K562 (cell line): ENCODE measurements at regions not wholly inside any gene's neighbourhood (a gene's known extent, or its start where the extent isn't known, plus 50 kb on each side); places are given as distances from the start of the nearest gene placed in this dataset.

Experiments used
- ATAC-seq: fragments of 200-7000 bp; cut with Tn5 transposase; 3 replicates; pipeline ENCODE4 v1.9.1; 2020; ENCODE audit warnings: moderate library complexity
- BruUV-seq: library from RNA; stranded (reverse); fragments of 400-500 nt; replicated peaks from 2 replicates; lab custom pipeline; 2021; lab: Mats Ljungman, UMichigan
- CTCF ChIA-PET: fragments of 300-600 bp; formaldehyde crosslinking; extraction: SDS; loops from one replicate; lab custom pipeline; 2021; ENCODE audit warnings: low intra/inter-chr PET ratio; lab: Yijun Ruan, JAX
- POLR2A ChIA-PET: fragments of 300-600, 350-650 bp; sonication (Branson Sonifier 250); formaldehyde crosslinking; extraction: SDS; loops from one replicate; lab custom pipeline; 2021; ENCODE audit warnings: antibody characterized with exemption, inconsistent platforms; lab: Yijun Ruan, JAX
- DNase-seq, 4 experiments: peaks; one replicate each; pipeline versions ENCODE4 v3.0.0 to v3.0.0-alpha.2; 2011 to 2018; ENCODE audit warnings: low spot score in 3 of 4, mixed read lengths in 3 of 4; ENCODE audit errors: extremely low read depth in 1 of 4
- FAIRE-seq: peaks from 2 replicates; lab custom pipeline; 2011; peaks lifted over from hg19 to GRCh38; lab: Jason Lieb, UNC
- H2AFZ ChIP-seq: 2 replicates; pipeline ENCODE4 v1.6.0; 2011; ENCODE audit warnings: low read depth, low read length, control low read depth, inconsistent platforms
- H3K27ac ChIP-seq: fragments of 200-600 bp; 3 replicates; pipeline ENCODE4 v1.8.0; 2011; ENCODE audit warnings: low read depth, mild to moderate bottlenecking, control low read depth, inconsistent platforms, low read length, moderate library complexity, mixed read lengths; ENCODE audit errors: extremely low read depth
- H3K27me3 ChIP-seq, 2 experiments: fragments of 300-600 bp in 1 of 2; 2 replicates in 1 of 2; 3 replicates in 1 of 2; pipeline versions ENCODE4 v1.6.0 to v1.8.0; 2011; ENCODE audit warnings: inconsistent platforms in 2 of 2, low read length in 2 of 2, mild to moderate bottlenecking in 1 of 2, mixed read lengths in 1 of 2, moderate library complexity in 1 of 2; ENCODE audit not compliant: control insufficient read depth in 2 of 2, insufficient read depth in 2 of 2
- H3K36me3 ChIP-seq: fragments of 300-600 bp; 3 replicates; pipeline ENCODE4 v1.8.0; 2011; ENCODE audit warnings: mild to moderate bottlenecking, low read length, inconsistent platforms; ENCODE audit not compliant: control insufficient read depth, insufficient read depth
- H3K4me1 ChIP-seq, 2 experiments: fragments of 200-600 bp in 1 of 2; replicated peaks in 1 of 2; 2 replicates in 1 of 2; 3 replicates in 1 of 2; pipeline versions ENCODE4 v1.5.1 to v1.8.0; 2011; ENCODE audit warnings: inconsistent platforms in 2 of 2, low read length in 2 of 2, mild to moderate bottlenecking in 1 of 2, mixed read lengths in 1 of 2, moderate library complexity in 1 of 2; ENCODE audit not compliant: control insufficient read depth in 2 of 2, insufficient read depth in 2 of 2
- H3K4me2 ChIP-seq: 2 replicates; pipeline ENCODE4 v1.6.1; 2011; ENCODE audit warnings: low read length, control low read depth, inconsistent platforms, mixed read lengths; ENCODE audit not compliant: insufficient read depth
- H3K4me3 ChIP-seq: fragments of 200-600 bp; sonication (generic), shearing (Covaris generic); 2 replicates; pipeline ENCODE4 v1.5.1; 2016; ENCODE audit warnings: control low read depth, inconsistent platforms
- H3K79me2 ChIP-seq: fragments of 200-600 bp; 3 replicates; pipeline ENCODE4 v1.8.0; 2011; ENCODE audit warnings: low read length, inconsistent platforms; ENCODE audit not compliant: control insufficient read depth, insufficient read depth
- H3K9ac ChIP-seq, 2 experiments: 2 replicates each; pipeline versions ENCODE4 v1.6.0 to v1.6.1; 2011; ENCODE audit warnings: low read depth in 2 of 2, low read length in 2 of 2, control low read depth in 1 of 2, inconsistent platforms in 1 of 2, mild to moderate bottlenecking in 1 of 2, mixed read lengths in 1 of 2; ENCODE audit not compliant: insufficient read depth in 1 of 2
- H3K9me1 ChIP-seq: one replicate; pipeline ENCODE4 v1.6.0; 2011; ENCODE audit warnings: inconsistent platforms, mild to moderate bottlenecking, low read length, moderate library complexity; ENCODE audit not compliant: control insufficient read depth, insufficient read depth
- H3K9me3 ChIP-seq: replicated peaks from 2 replicates; pipeline ENCODE4 v1.5.1; 2011; ENCODE audit warnings: low read depth, low read length, inconsistent platforms; ENCODE audit not compliant: control insufficient read depth, insufficient read depth
- H4K20me1 ChIP-seq: replicated peaks from 2 replicates; pipeline ENCODE4 v1.6.1; 2011; ENCODE audit warnings: low read length, inconsistent platforms, mixed read lengths; ENCODE audit not compliant: control insufficient read depth, insufficient read depth
- CHCHD3 ChIP-seq: fragments of 250-450 bp; sonication (Bioruptor Pico); IDR thresholded peaks from 2 replicates; pipeline ENCODE4 v2.1.2; 2022; ENCODE audit warnings: mild to moderate bottlenecking
- DIDO1 ChIP-seq: fragments of 450-650 bp; IDR thresholded peaks from 2 replicates; pipeline ENCODE4 v1.6.1; 2016; ENCODE audit warnings: low read depth, missing biosample characterization, missing genetic modification characterization
- DMBX1 ChIP-seq: fragments of 250-450 bp; sonication (Bioruptor Pico); IDR thresholded peaks from 2 replicates; pipeline ENCODE4 v1.8.0; 2022; ENCODE audit warnings: inconsistent platforms, mild to moderate bottlenecking, moderate library complexity, borderline replicate concordance
- HEY1 ChIP-seq: fragments of 250-450 bp; sonication (Bioruptor Pico); IDR thresholded peaks from 2 replicates; pipeline ENCODE4 v1.5.0; 2020; ENCODE audit warnings: mild to moderate bottlenecking, moderate library complexity, borderline replicate concordance
- POLR3A ChIP-seq: IDR thresholded peaks from 2 replicates; pipeline ENCODE4 v1.6.1; 2011; ENCODE audit warnings: borderline replicate concordance, mild to moderate bottlenecking, moderate library complexity; ENCODE audit not compliant: insufficient read length, insufficient read depth; ENCODE audit errors: extremely low read depth
- SIRT6 ChIP-seq: IDR thresholded peaks from one replicate; pipeline ENCODE4 v1.6.1; 2012; ENCODE audit warnings: low read depth, mild to moderate bottlenecking, control low read depth, inconsistent platforms, low read length, moderate library complexity
- TOE1 ChIP-seq, 2 experiments: fragments of 450-650 bp in 1 of 2; sonication (generic) in 1 of 2; formaldehyde crosslinking in 1 of 2; IDR thresholded peaks; 2 replicates each; pipeline versions ENCODE4 v1.7.1 to v1.8.0; 2016 to 2022; ENCODE audit warnings: borderline replicate concordance in 2 of 2, mild to moderate bottlenecking in 2 of 2, antibody characterized with exemption in 1 of 2, inconsistent platforms in 1 of 2, low read depth in 1 of 2, missing genetic modification reagents in 1 of 2, moderate library complexity in 1 of 2
- ZFP1 ChIP-seq: fragments of 450-650 bp; formaldehyde crosslinking; IDR thresholded peaks from 2 replicates; pipeline ENCODE4 v1.4.0; 2020; ENCODE audit warnings: mild to moderate bottlenecking, mixed read lengths
- ZFX ChIP-seq: sonication (generic); formaldehyde crosslinking; IDR thresholded peaks from 2 replicates; pipeline ENCODE4 v1.8.0; 2022; ENCODE audit warnings: mild to moderate bottlenecking, missing genetic modification reagents, moderate library complexity
- ZNF133 ChIP-seq: fragments of 250-450 bp; sonication (Bioruptor Pico); IDR thresholded peaks from 2 replicates; pipeline ENCODE4 v1.4.0; 2020; ENCODE audit warnings: mild to moderate bottlenecking
- ZNF174 ChIP-seq: fragments of 250-450 bp; sonication (Bioruptor Pico); IDR thresholded peaks from 2 replicates; pipeline ENCODE4 v1.4.0; 2020; ENCODE audit warnings: mild to moderate bottlenecking
- ZNF24 ChIP-seq: fragments of 450-650 bp; IDR thresholded peaks from 2 replicates; pipeline ENCODE4 v1.6.1; 2016
- ZNF512 ChIP-seq: IDR thresholded peaks from 2 replicates; pipeline ENCODE4 v1.6.1; 2016; ENCODE audit warnings: missing genetic modification characterization, missing compliant biosample characterization
- WGBS: fragments of 100-300 bp; shearing (Covaris generic); methylation state at CpG from one replicate; pipeline ENCODE4 v1.1.6; 2016; ENCODE audit warnings: low coverage, mixed read lengths; ENCODE audit not compliant: insufficient coverage; ENCODE audit errors: missing lambda C conversion rate; 5-methylcytosine and 5-hydroxymethylcytosine counted together
- in situ Hi-C: fragments of 300-500 bp; cut with MboI; formaldehyde crosslinking; loops from 4 replicates; pipeline ENCODE4 v1.15.0; 2018; ENCODE audit warnings: inconsistent platforms, mixed read lengths
- intact Hi-C: fragments of 100-400 bp; cut with micrococcal nuclease; formaldehyde crosslinking; loops from 2 replicates; pipeline ENCODE4 v1.14.2; 2022
- TF ChIP-seq, protein P1 (sequence below), 2 experiments: fragments of 150-350 bp in 1 of 2; IDR thresholded peaks; 2 replicates each; pipeline ENCODE4 v1.6.1; 2012 to 2016; ENCODE audit warnings: low read depth in 2 of 2, low read length in 2 of 2, mild to moderate bottlenecking in 1 of 2, moderate library complexity in 1 of 2
- TF ChIP-seq, protein P2 (sequence below): fragments of 450-650 bp; IDR thresholded peaks from 2 replicates; pipeline ENCODE4 v1.6.1; 2018; ENCODE audit not compliant: partially characterized antibody

- H3K9ac ChIP-seq: no peak overlapping the region
- no peak; the same call in 2 of the 3 replicates for ATAC-seq
- 2% methylated on average over 14 of the region's 16 CpGs for WGBS
- DNase-seq: no peak
- H3K27ac ChIP-seq: no peak overlapping the region
- H3K4me2 ChIP-seq: no peak overlapping the region
- ChIA-PET POLR2A (no interaction called here), CTCF (no interaction called here)
- no peaks in the 10 kb centered on the region for H3K79me2 ChIP-seq
- no peak for FAIRE-seq
- peaks cover 4 to 45% of the 10 kb centered on the region in 2 experiments; a peak in 3 of 5 replicates for H3K27me3 ChIP-seq
- H3K4me3 ChIP-seq: no peak overlapping the region
- in situ Hi-C loops: no loop called here
- no peaks in the 10 kb centered on the region for H3K36me3 ChIP-seq
- no peaks in the 10 kb centered on the region for H3K4me1 ChIP-seq
- H3K9me1 ChIP-seq: no peaks in the 10 kb centered on the region
- BruUV-seq: no TSS peak
- intact Hi-C loops: no loop called here
- no peaks in the 10 kb centered on the region for H3K9me3 ChIP-seq
- H2AFZ ChIP-seq: no peak overlapping the region
- no peaks in the 10 kb centered on the region for H4K20me1 ChIP-seq
- TF ChIP-seq, protein P1, sequence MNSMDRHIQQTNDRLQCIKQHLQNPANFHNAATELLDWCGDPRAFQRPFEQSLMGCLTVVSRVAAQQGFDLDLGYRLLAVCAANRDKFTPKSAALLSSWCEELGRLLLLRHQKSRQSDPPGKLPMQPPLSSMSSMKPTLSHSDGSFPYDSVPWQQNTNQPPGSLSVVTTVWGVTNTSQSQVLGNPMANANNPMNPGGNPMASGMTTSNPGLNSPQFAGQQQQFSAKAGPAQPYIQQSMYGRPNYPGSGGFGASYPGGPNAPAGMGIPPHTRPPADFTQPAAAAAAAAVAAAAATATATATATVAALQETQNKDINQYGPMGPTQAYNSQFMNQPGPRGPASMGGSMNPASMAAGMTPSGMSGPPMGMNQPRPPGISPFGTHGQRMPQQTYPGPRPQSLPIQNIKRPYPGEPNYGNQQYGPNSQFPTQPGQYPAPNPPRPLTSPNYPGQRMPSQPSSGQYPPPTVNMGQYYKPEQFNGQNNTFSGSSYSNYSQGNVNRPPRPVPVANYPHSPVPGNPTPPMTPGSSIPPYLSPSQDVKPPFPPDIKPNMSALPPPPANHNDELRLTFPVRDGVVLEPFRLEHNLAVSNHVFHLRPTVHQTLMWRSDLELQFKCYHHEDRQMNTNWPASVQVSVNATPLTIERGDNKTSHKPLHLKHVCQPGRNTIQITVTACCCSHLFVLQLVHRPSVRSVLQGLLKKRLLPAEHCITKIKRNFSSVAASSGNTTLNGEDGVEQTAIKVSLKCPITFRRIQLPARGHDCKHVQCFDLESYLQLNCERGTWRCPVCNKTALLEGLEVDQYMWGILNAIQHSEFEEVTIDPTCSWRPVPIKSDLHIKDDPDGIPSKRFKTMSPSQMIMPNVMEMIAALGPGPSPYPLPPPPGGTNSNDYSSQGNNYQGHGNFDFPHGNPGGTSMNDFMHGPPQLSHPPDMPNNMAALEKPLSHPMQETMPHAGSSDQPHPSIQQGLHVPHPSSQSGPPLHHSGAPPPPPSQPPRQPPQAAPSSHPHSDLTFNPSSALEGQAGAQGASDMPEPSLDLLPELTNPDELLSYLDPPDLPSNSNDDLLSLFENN (IDR thresholded peaks at IDR 0.05; ENCODE audit: low read depth in 2 of 2, low read length in 2 of 2): no peak
- TF ChIP-seq TOE1 (IDR thresholded peaks at IDR 0.05; ENCODE audit: borderline replicate concordance): no peak
- TF ChIP-seq TOE1 (CRISPR knock-in tag; IDR thresholded peaks at IDR 0.05; ENCODE audit: borderline replicate concordance, low read depth): no peak
- no peak for TF ChIP-seq POLR3A
- no peak for TF ChIP-seq SIRT6
- TF ChIP-seq CHCHD3 (CRISPR knock-in tag): no peak
- TF ChIP-seq ZNF24: no peak
- TF ChIP-seq ZNF512 (tag): no peak
- TF ChIP-seq ZFX (CRISPR knock-in tag): no peak
- TF ChIP-seq HEY1: no peak
- no peak for TF ChIP-seq DMBX1
- no peak for TF ChIP-seq ZNF133
- TF ChIP-seq ZNF174: no peak
- TF ChIP-seq, protein P2, sequence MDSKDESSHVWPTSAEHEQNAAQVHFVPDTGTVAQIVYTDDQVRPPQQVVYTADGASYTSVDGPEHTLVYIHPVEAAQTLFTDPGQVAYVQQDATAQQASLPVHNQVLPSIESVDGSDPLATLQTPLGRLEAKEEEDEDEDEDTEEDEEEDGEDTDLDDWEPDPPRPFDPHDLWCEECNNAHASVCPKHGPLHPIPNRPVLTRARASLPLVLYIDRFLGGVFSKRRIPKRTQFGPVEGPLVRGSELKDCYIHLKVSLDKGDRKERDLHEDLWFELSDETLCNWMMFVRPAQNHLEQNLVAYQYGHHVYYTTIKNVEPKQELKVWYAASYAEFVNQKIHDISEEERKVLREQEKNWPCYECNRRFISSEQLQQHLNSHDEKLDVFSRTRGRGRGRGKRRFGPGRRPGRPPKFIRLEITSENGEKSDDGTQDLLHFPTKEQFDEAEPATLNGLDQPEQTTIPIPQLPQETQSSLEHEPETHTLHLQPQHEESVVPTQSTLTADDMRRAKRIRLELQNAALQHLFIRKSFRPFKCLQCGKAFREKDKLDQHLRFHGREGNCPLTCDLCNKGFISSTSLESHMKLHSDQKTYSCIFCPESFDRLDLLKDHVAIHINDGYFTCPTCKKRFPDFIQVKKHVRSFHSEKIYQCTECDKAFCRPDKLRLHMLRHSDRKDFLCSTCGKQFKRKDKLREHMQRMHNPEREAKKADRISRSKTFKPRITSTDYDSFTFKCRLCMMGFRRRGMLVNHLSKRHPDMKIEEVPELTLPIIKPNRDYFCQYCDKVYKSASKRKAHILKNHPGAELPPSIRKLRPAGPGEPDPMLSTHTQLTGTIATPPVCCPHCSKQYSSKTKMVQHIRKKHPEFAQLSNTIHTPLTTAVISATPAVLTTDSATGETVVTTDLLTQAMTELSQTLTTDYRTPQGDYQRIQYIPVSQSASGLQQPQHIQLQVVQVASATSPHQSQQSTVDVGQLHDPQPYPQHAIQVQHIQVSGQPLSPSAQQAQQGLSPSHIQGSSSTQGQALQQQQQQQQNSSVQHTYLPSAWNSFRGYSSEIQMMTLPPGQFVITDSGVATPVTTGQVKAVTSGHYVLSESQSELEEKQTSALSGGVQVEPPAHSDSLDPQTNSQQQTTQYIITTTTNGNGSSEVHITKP: no peak
- no peak for TF ChIP-seq ZFP1 (CRISPR knock-in tag)
- TF ChIP-seq DIDO1 (tag): no peak
Measured at GRCh38 chr2:451495-451894, 163.6 kb upstream of the ALKAL2 start.
